ENCODE measurements at regions not wholly inside any gene's neighbourhood (a gene's known extent, or its start where the extent isn't known, plus 50 kb on each side); places are given as distances from the start of the nearest gene placed in this dataset.
A peak's percentile ranks its signal among the peaks of the same experiment; 100 is the strongest.

DNA sequence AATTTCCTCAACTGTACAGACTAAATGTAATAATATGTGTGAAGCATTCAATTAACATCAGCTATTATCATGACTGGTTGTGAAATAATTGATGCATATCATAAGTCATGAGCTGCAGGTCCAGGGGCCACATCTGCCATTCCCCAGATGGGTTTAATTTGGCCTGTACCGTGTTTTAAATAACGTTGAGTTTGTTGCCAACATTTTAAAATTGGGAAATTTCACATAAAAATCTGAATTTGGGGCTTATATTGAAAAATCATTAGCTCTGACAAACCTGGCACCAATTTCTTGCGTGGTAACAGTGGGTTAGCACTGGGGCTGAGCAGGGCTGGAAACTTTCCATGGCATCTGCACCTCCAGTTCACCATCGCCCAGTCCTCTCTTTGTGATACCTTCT lies 193.9 kb downstream of the SNX19 start:
- TF ChIP-seq, protein P1, sequence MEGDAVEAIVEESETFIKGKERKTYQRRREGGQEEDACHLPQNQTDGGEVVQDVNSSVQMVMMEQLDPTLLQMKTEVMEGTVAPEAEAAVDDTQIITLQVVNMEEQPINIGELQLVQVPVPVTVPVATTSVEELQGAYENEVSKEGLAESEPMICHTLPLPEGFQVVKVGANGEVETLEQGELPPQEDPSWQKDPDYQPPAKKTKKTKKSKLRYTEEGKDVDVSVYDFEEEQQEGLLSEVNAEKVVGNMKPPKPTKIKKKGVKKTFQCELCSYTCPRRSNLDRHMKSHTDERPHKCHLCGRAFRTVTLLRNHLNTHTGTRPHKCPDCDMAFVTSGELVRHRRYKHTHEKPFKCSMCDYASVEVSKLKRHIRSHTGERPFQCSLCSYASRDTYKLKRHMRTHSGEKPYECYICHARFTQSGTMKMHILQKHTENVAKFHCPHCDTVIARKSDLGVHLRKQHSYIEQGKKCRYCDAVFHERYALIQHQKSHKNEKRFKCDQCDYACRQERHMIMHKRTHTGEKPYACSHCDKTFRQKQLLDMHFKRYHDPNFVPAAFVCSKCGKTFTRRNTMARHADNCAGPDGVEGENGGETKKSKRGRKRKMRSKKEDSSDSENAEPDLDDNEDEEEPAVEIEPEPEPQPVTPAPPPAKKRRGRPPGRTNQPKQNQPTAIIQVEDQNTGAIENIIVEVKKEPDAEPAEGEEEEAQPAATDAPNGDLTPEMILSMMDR (IDR thresholded peaks at IDR 0.05) = no peak
- no peak for DNase-seq
- peaks cover 42% of the 10 kb centered on the region for H3K4me1 Mint-ChIP-seq

DNA sequence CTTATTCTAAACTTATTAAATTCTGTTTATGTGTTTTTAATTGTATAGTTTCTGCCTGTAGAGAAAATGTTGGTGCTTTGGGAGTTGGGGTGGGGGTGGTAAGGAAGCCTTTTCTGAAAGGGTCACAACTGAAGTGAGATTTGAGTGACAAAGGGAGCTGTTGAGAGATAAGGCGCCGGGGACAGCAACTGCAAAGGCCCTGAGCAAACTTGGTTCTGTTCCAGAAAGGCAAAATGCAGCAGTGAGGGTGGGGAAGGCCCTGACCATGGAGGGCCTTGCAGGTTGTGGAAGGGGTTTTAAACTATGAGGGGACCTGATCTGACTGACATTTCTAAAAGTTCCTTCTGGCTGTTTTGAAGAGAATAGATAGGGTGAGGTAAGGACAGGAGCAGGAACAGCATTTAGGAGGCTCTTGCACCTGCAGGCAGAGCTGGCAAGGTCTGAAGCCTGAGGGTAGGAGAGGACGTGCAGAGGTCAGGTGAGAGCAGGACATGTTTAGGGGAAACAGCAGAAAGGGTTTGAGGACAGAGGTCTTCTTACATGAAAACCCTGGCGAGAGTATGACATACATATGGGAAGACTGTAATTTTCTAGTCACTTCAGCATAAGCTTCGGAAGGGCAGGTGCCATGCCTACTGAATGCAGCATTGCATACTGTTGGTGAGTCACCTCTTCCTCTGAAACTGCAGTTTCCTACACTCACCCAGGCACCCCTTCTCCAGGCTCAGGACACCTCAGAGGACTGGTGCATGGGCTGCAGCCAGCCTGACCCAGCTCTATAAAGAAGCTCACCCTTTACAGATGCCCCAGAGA lies 190.7 kb downstream of the SNX19 start:
- Mint-ChIP-seq H3K4me1 (peaks cover 24% of the 10 kb centered on the region), H3K27ac (no peak overlapping the region), H3K9me3 (peaks cover 25% of the 10 kb centered on the region), H3K36me3 (ENCODE audit: low read depth) (peaks cover 9% of the 10 kb centered on the region), H3K4me3 (no peak overlapping the region), H3K27me3 (ENCODE audit: low read depth, poor library complexity) (peaks cover 8% of the 10 kb centered on the region)
- DNase-seq = no peak
- TF ChIP-seq, protein P1 (IDR thresholded peaks at IDR 0.05) = no peak

More for the DNA sequence above, 193.9 kb downstream of the SNX19 start:
- H3K9me3 Mint-ChIP-seq = no peaks in the 10 kb centered on the region
- no peak overlapping the region for H3K27ac Mint-ChIP-seq
- H3K36me3 Mint-ChIP-seq (ENCODE audit: low read depth) = no peaks in the 10 kb centered on the region
- H3K4me3 Mint-ChIP-seq = no peak overlapping the region
- H3K27me3 Mint-ChIP-seq (ENCODE audit: low read depth, poor library complexity) = peaks cover 11% of the 10 kb centered on the region

DNA sequence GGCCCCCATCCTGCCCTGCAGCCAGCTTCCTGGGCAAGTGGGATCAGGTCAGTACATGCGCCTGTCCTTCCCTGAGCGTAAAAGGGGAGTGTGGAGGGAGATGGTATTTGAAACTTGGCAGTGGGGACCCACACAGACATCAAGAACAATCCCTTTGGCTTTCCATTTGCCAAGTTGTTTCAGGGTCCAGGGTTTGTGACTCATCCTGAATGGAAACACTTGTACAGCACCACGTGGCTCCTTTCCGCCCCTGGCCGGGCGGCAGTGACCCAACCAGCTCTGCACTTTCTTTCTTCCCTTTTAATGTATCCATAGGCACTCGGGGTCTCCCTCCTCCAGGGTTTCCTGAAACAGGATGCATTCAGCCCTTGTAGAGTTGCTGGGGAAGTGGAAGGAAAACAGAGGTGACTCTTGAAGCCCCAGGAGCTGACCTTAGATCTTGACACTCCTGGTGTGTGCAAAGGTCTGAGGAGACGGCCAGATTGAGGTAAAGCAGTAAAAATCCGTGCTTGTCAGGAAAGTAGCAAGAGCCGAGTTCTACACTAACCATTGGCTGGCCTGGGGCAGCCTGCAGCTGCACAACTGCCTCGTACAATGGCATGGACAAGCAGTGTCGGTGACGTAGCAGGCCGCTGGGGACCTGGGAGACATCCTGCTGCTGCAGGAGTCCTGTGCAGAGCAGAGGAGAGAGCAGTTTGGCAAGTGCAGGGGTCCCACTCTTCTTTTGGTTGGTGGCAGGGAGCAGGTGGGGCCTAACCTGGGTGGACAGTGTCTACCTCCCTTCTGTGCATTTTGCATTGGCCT lies 189.8 kb downstream of the SNX19 start:
- H3K27ac Mint-ChIP-seq = no peak overlapping the region

DNA sequence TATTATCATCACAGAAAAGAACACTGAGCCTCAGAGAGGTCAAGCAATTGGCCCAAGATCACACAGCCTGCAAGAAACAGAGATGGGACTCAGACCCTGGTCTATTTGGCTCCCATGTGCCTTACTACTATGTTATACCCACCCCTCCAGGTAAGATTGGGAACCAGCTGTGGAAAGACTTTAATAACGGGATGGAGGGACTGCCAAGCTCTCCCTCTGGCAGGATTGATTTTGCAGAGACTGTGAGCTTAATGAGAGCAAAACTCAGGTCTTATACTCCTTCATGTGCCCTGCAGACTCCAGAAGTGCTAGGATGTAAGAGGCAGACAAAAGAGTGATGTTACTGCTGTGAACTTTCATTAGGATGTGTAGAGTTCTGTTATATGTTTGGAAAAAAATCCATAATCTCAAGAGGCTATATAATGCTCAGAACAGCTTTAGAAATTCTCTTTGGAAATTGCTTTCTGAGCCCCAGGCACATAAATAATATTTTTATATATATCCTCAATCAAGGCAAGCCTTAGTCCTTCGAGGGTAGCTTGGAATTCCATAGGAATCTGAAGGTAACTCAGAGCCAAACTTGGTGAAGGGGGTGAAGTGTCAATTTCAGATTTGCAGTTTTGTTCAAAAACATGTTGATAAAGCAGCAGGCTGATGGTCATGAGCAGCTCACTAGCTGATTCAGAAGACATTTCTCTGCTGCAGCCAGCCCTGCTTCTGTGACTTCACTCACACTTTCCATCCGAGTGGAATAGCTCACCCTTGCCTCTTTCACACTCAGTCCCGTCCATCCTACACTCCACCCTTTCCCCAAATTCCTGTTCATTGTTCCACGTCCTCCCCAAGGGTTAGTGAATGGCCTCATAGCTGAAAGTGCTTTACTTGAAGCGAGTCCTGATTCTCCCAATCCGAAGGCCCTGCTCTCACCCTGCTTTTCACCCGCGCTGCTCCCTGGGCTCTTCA lies 188.8 kb downstream of the SNX19 start:
- Mint-ChIP-seq H3K4me3 (no peak overlapping the region), H3K9me3 (peaks cover 42% of the 10 kb centered on the region), H3K4me1 (peaks cover 22% of the 10 kb centered on the region), H3K27me3 (ENCODE audit: low read depth, poor library complexity) (peaks cover 8% of the 10 kb centered on the region), H3K27ac (peak overlapping the region; percentile 27), H3K36me3 (ENCODE audit: low read depth) (peaks cover 14% of the 10 kb centered on the region)
- no peak for DNase-seq
- TF ChIP-seq, protein P1 (IDR thresholded peaks at IDR 0.05) = no peak

More for the DNA sequence above, 189.8 kb downstream of the SNX19 start:
- TF ChIP-seq, protein P1 (IDR thresholded peaks at IDR 0.05) = no peak
- Mint-ChIP-seq H3K27me3 (ENCODE audit: low read depth, poor library complexity) (peaks cover 11% of the 10 kb centered on the region), H3K36me3 (ENCODE audit: low read depth) (peaks cover 14% of the 10 kb centered on the region), H3K9me3 (peaks cover 33% of the 10 kb centered on the region), H3K4me1 (peaks cover 22% of the 10 kb centered on the region), H3K4me3 (no peak overlapping the region)
- DNase-seq = no peak
